IMR-90 (cell line): ENCODE measurements at regions not wholly inside any gene's neighbourhood (a gene's known extent, or its start where the extent isn't known, plus 50 kb on each side); places are given as distances from the start of the nearest gene placed in this dataset.

Experiments used
- ATAC-seq: fragments of 200-7000 bp; cut with Tn5 transposase; 2 replicates; pipeline ENCODE4 v1.9.1; 2020; ENCODE audit warnings: low read depth, mild to moderate bottlenecking, moderate library complexity
- BruUV-seq: library from RNA; stranded (reverse); fragments of 400-500 nt; replicated peaks from 2 replicates; lab custom pipeline; 2021; lab: Mats Ljungman, UMichigan
- CTCF ChIA-PET: fragments of 300-600 bp; formaldehyde crosslinking; extraction: SDS; loops from one replicate; lab custom pipeline; 2021; ENCODE audit warnings: antibody characterized with exemption; lab: Yijun Ruan, JAX
- POLR2A ChIA-PET: fragments of 300-600 bp; sonication (Branson Sonifier 250); formaldehyde crosslinking; loops from one replicate; lab custom pipeline; 2022; ENCODE audit warnings: antibody characterized with exemption; ENCODE audit not compliant: unreplicated experiment; lab: Charles Lee
- DNase-seq: peaks from one replicate; pipeline ENCODE4 v3.0.0; 2013
- H2AFZ ChIP-seq: replicated peaks from 2 replicates; pipeline ENCODE3; 2013; ENCODE audit warnings: low read length, mild to moderate bottlenecking; ENCODE audit not compliant: poor library complexity
- H2AK5ac ChIP-seq: 2 replicates; pipeline ENCODE4 v1.6.1; 2013; ENCODE audit warnings: low read depth, low read length, inconsistent platforms
- H2AK9ac ChIP-seq: replicated peaks from 2 replicates; pipeline ENCODE3; 2013; ENCODE audit warnings: mild to moderate bottlenecking, low read depth, low read length, moderate library complexity; ENCODE audit not compliant: poor library complexity
- H2BK120ac ChIP-seq: 2 replicates; pipeline ENCODE4 v1.6.1; 2013; ENCODE audit warnings: low read depth, low read length, inconsistent platforms
- H2BK15ac ChIP-seq: 3 replicates; pipeline ENCODE4 v1.6.1; 2013; ENCODE audit warnings: low read depth, low read length, inconsistent platforms
- H2BK20ac ChIP-seq: 2 replicates; pipeline ENCODE4 v1.6.1; 2013; ENCODE audit warnings: low read depth, mild to moderate bottlenecking, inconsistent platforms, low read length, moderate library complexity
- H2BK5ac ChIP-seq: 2 replicates; pipeline ENCODE4 v1.6.1; 2013; ENCODE audit warnings: mild to moderate bottlenecking, low read depth, low read length, inconsistent platforms; ENCODE audit not compliant: poor library complexity, severe bottlenecking
- H3K14ac ChIP-seq: replicated peaks from 2 replicates; pipeline ENCODE4 v1.6.1; 2013; ENCODE audit warnings: low read depth, low read length, inconsistent platforms
- H3K18ac ChIP-seq: 2 replicates; pipeline ENCODE4 v1.6.1; 2013; ENCODE audit warnings: low read depth, low read length, control low read depth
- H3K23ac ChIP-seq: 2 replicates; pipeline ENCODE4 v1.6.1; 2013; ENCODE audit warnings: low read depth, low read length, inconsistent platforms
- H3K27ac ChIP-seq: 2 replicates; pipeline ENCODE4 v1.5.1; 2013; ENCODE audit warnings: mild to moderate bottlenecking, control low read depth, low read length; ENCODE audit not compliant: insufficient read depth
- H3K27me3 ChIP-seq: 2 replicates; pipeline ENCODE4 v1.6.1; 2013; ENCODE audit warnings: low read length; ENCODE audit not compliant: control insufficient read depth, insufficient read depth
- H3K36me3 ChIP-seq: 2 replicates; pipeline ENCODE4 v1.6.1; 2013; ENCODE audit warnings: low read length, mixed read lengths; ENCODE audit not compliant: control insufficient read depth, insufficient read depth
- H3K4ac ChIP-seq: 2 replicates; pipeline ENCODE4 v1.6.1; 2013; ENCODE audit warnings: low read depth, low read length, inconsistent platforms
- H3K4me1 ChIP-seq: 2 replicates; pipeline ENCODE4 v1.6.1; 2013; ENCODE audit warnings: low read length, mixed read lengths; ENCODE audit not compliant: control insufficient read depth, insufficient read depth
- H3K4me2 ChIP-seq: 2 replicates; pipeline ENCODE4 v1.6.1; 2013; ENCODE audit warnings: low read depth, mild to moderate bottlenecking, control low read depth, low read length, moderate library complexity
- H3K4me3 ChIP-seq: 2 replicates; pipeline ENCODE4 v1.5.1; 2013; ENCODE audit warnings: low read depth, mild to moderate bottlenecking, control low read depth, low read length, moderate library complexity; ENCODE audit not compliant: insufficient read depth
- H3K56ac ChIP-seq: 2 replicates; pipeline ENCODE4 v1.6.1; 2013; ENCODE audit warnings: low read length, inconsistent platforms; ENCODE audit not compliant: insufficient read depth; ENCODE audit errors: extremely low read depth
- H3K79me1 ChIP-seq, 2 experiments: 2 replicates each; pipeline ENCODE4 v1.6.1; 2013; ENCODE audit warnings: low read length in 2 of 2, inconsistent platforms in 1 of 2, low read depth in 1 of 2
- H3K9ac ChIP-seq: 2 replicates; pipeline ENCODE4 v1.6.1; 2013; ENCODE audit warnings: low read depth, low read length, control low read depth
- H3K9me1 ChIP-seq: 2 replicates; pipeline ENCODE4 v1.6.1; 2013; ENCODE audit warnings: low read length, inconsistent platforms; ENCODE audit not compliant: insufficient read depth
- H3K9me3 ChIP-seq: 2 replicates; pipeline ENCODE4 v1.6.1; 2013; ENCODE audit warnings: low read length; ENCODE audit not compliant: control insufficient read depth, insufficient read depth
- H4K20me1 ChIP-seq: 2 replicates; pipeline ENCODE4 v1.6.1; 2013; ENCODE audit warnings: low read length, inconsistent platforms; ENCODE audit not compliant: insufficient read depth
- H4K5ac ChIP-seq: 2 replicates; pipeline ENCODE4 v1.6.1; 2013; ENCODE audit warnings: mild to moderate bottlenecking, low read depth, low read length, control low read depth
- H4K8ac ChIP-seq, 2 experiments: 2 replicates each; pipeline ENCODE4 v1.6.1; 2013; ENCODE audit warnings: low read depth in 2 of 2, low read length in 2 of 2, control low read depth in 1 of 2, inconsistent platforms in 1 of 2
- H4K91ac ChIP-seq: 2 replicates; pipeline ENCODE4 v1.6.1; 2013; ENCODE audit warnings: low read depth, low read length, inconsistent platforms; ENCODE audit not compliant: insufficient read depth
- CHD1 ChIP-seq: IDR thresholded peaks from 2 replicates; pipeline ENCODE4 v1.6.1; 2012; ENCODE audit warnings: low read depth, low read length, improper control_type of control experiment
- FOS ChIP-seq: fragments of 150-350 bp; IDR thresholded peaks from 2 replicates; pipeline ENCODE4 v1.6.1; 2016; ENCODE audit warnings: low read depth, low read length
- MAZ ChIP-seq: IDR thresholded peaks from 2 replicates; pipeline ENCODE4 v1.6.1; 2012; ENCODE audit warnings: low read depth, mild to moderate bottlenecking, low read length, improper control_type of control experiment, moderate library complexity, borderline replicate concordance
- MXI1 ChIP-seq: IDR thresholded peaks from 2 replicates; pipeline ENCODE4 v1.6.1; 2012; ENCODE audit warnings: low read depth, mild to moderate bottlenecking, low read length, moderate library complexity, borderline replicate concordance
- RAD21 ChIP-seq: IDR thresholded peaks from 2 replicates; pipeline ENCODE4 v1.6.1; 2012; ENCODE audit warnings: low read length, improper control_type of control experiment
- RFX5 ChIP-seq: IDR thresholded peaks from 2 replicates; pipeline ENCODE4 v1.8.0; 2012; ENCODE audit warnings: low read depth, mild to moderate bottlenecking, low read length, moderate library complexity
- SMC3 ChIP-seq: fragments of 150-350 bp; IDR thresholded peaks from 2 replicates; pipeline ENCODE4 v1.6.1; 2016; ENCODE audit warnings: low read depth, mild to moderate bottlenecking, antibody characterized with exemption, low read length, moderate library complexity
- WGBS, 2 experiments: methylation state at CpG; one replicate each; pipeline versions ENCODE4 v1.1.5 to v1.1.7; 2013; ENCODE audit warnings: missing lambda C conversion rate in 2 of 2; ENCODE audit not compliant: insufficient read length in 1 of 2; ENCODE audit errors: extremely low coverage in 2 of 2; 5-methylcytosine and 5-hydroxymethylcytosine counted together
- dilution Hi-C: fragments of 300-500 bp; cut with HindIII; formaldehyde crosslinking; loops from one replicate; pipeline ENCODE4 v1.14.3; 2018; ENCODE audit warnings: low sequenced_read_pairs; ENCODE audit not compliant: unreplicated experiment
- in situ Hi-C: fragments of 300-500 bp; cut with MboI; formaldehyde crosslinking; loops from 3 replicates; pipeline ENCODE4 v1.14.3; 2019; ENCODE audit warnings: low sequenced_read_pairs, inconsistent platforms, mixed read lengths
- intact Hi-C: fragments of 100-400 bp; cut with micrococcal nuclease; formaldehyde crosslinking; loops from 2 replicates; pipeline ENCODE4 v1.10.0; 2022
- TF ChIP-seq, protein P1 (sequence below): conservative IDR thresholded peaks from 2 replicates; pipeline ENCODE4 v1.5.1; 2012; ENCODE audit warnings: mild to moderate bottlenecking, low read depth, low read length, improper control_type of control experiment
- TF ChIP-seq, protein P2 (sequence below): fragments of 150-350 bp; IDR thresholded peaks from 2 replicates; pipeline ENCODE4 v1.6.1; 2017; ENCODE audit warnings: mild to moderate bottlenecking, antibody characterized with exemption, low read length, low read depth

DNA sequence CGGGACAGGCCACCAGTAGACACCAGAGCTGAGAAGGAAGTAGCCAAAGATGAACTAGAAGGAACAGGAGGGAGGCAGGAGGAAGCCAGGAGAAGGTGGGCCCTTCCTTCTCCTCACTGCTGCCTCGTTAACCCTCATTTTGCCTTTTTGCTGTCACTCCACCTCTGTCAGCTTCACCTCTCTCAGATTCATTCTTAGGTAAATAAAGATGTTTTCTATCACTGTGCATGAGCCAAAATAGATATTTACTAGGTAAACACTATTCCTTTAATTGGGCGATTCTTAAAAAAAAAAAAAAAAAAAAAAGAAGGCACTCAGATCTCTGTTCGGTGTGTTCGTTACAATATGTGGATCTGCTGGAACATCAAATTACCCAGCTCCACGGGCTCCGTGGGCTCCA is 112.3 kb downstream of the GLUL start:
- H2AFZ ChIP-seq: no peak overlapping the region

More for the DNA sequence above, 112.3 kb downstream of the GLUL start:
- in situ Hi-C loops (no loop called here), dilution Hi-C loops (no loop called here), intact Hi-C loops (no loop called here)
- Histone ChIP-seq H2BK15ac (no peak overlapping the region), H3K4me2 (no peak overlapping the region), H4K91ac (no peak overlapping the region), H3K79me1 (no peaks in the 10 kb centered on the region), H2AK9ac (no peak overlapping the region), H3K9me3 (no peaks in the 10 kb centered on the region), H2AK5ac (no peak overlapping the region), H4K8ac (no peak overlapping the region), H3K36me3 (no peaks in the 10 kb centered on the region), H3K4me1 (no peaks in the 10 kb centered on the region), H3K4me3 (no peak overlapping the region), H3K9ac (no peak overlapping the region), H2BK20ac (no peak overlapping the region), H3K23ac (no peak overlapping the region), H3K14ac (no peak overlapping the region), H3K27ac (no peak overlapping the region), H2BK5ac (no peak overlapping the region), H3K27me3 (no peaks in the 10 kb centered on the region), H3K18ac (no peak overlapping the region), H4K20me1 (no peaks in the 10 kb centered on the region; the same call in 1 of the 2 replicates), H2BK120ac (no peak overlapping the region), H3K56ac (no peak overlapping the region), H4K5ac (no peak overlapping the region), H3K4ac (no peak overlapping the region), H3K9me1 (no peaks in the 10 kb centered on the region)
- no peak for DNase-seq
- POLR2A ChIA-PET: no interaction called here
- TF ChIP-seq, protein P1, sequence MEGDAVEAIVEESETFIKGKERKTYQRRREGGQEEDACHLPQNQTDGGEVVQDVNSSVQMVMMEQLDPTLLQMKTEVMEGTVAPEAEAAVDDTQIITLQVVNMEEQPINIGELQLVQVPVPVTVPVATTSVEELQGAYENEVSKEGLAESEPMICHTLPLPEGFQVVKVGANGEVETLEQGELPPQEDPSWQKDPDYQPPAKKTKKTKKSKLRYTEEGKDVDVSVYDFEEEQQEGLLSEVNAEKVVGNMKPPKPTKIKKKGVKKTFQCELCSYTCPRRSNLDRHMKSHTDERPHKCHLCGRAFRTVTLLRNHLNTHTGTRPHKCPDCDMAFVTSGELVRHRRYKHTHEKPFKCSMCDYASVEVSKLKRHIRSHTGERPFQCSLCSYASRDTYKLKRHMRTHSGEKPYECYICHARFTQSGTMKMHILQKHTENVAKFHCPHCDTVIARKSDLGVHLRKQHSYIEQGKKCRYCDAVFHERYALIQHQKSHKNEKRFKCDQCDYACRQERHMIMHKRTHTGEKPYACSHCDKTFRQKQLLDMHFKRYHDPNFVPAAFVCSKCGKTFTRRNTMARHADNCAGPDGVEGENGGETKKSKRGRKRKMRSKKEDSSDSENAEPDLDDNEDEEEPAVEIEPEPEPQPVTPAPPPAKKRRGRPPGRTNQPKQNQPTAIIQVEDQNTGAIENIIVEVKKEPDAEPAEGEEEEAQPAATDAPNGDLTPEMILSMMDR: no peak
- TF ChIP-seq RAD21: no peak
- TF ChIP-seq MXI1: no peak
- TF ChIP-seq CHD1: no peak
- TF ChIP-seq, protein P2, sequence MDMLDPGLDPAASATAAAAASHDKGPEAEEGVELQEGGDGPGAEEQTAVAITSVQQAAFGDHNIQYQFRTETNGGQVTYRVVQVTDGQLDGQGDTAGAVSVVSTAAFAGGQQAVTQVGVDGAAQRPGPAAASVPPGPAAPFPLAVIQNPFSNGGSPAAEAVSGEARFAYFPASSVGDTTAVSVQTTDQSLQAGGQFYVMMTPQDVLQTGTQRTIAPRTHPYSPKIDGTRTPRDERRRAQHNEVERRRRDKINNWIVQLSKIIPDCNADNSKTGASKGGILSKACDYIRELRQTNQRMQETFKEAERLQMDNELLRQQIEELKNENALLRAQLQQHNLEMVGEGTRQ: no peak
- TF ChIP-seq MAZ: no peak
- no peak for TF ChIP-seq SMC3
- no peak for TF ChIP-seq FOS
- TF ChIP-seq RFX5: no peak
- no peak for ATAC-seq
- WGBS, 2 experiments: no CpG with 5 or more reads among the region's 7 CpGs
- CTCF ChIA-PET: no interaction called here
- no TSS peak for BruUV-seq
